KBM-7 (cell line): ENCODE measurements at regions not wholly inside any gene's neighbourhood (a gene's known extent, or its start where the extent isn't known, plus 50 kb on each side); places are given as distances from the start of the nearest gene placed in this dataset.
A peak's percentile ranks its signal among the peaks of the same experiment; 100 is the strongest.

ENCODE experiments used
- DNase-seq: peaks from one replicate; pipeline ENCODE4 v3.0.0-alpha.2; 2015
- in situ Hi-C: fragments of 300-500 bp; cut with MboI; formaldehyde crosslinking; loops from 2 replicates; pipeline ENCODE4 v1.14.3; 2020; ENCODE audit warnings: low sequenced_read_pairs, low pct_unique_long_range_greater_than_20kb, mixed read lengths

DNA sequence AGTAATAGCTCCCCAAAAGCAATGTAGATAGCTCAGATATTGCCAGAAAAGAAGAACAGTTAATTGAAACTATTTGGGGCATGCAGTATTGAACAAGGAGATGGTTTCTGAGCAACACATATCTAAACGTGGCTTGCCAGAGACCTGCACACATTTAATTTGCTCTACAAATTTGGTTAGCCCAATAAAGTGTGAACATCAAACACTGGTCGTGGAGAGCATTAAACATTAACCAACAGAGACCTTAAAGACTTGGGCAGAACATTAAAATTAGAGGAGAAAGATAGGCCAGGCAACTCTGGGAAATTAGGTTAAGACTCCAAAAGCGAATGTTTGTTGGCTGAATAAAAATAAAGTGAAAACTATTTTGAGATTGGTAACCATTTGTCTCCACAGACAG lies 61.6 kb upstream of the ARID5B start:
- in situ Hi-C loops, result no loop called here
- no peak for DNase-seq

GRCh38 chr10:61840403-61840802 lies 61.1 kb upstream of the ARID5B start:
- peak; percentile 23 for DNase-seq
- in situ Hi-C loops, result no loop called here

DNA sequence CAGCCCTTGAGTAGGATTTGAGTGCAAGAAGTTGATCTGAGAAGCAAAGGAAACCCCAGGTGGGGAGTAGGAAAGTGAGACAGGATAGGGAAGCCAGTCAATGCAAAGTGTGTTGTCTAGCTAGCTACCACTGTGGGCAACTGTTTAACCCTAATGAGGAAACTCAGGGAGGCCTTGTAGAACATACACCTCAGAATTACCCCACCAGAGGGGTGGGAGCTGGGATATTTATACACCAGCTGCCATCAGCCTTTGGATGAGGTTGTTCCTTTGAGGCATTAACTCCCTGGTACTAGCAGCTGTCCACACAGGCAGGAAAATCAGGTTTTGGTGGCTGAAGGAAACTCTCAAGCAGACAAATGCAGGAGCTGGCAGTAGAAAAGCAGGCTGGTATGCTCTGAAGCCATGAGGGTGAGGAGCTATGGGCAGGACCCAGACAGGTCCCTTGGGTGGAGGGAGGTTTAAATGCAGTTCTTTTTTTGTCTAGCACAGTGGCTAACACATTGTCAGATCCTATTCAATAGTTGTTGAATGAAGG lies 60.1 kb upstream of the ARID5B start:
- in situ Hi-C loops, result no loop called here
- no peak for DNase-seq

GRCh38 chr10:61842755-61843497 lies 58.6 kb upstream of the ARID5B start:
- no peak for DNase-seq
- in situ Hi-C loops, result no loop called here

DNA sequence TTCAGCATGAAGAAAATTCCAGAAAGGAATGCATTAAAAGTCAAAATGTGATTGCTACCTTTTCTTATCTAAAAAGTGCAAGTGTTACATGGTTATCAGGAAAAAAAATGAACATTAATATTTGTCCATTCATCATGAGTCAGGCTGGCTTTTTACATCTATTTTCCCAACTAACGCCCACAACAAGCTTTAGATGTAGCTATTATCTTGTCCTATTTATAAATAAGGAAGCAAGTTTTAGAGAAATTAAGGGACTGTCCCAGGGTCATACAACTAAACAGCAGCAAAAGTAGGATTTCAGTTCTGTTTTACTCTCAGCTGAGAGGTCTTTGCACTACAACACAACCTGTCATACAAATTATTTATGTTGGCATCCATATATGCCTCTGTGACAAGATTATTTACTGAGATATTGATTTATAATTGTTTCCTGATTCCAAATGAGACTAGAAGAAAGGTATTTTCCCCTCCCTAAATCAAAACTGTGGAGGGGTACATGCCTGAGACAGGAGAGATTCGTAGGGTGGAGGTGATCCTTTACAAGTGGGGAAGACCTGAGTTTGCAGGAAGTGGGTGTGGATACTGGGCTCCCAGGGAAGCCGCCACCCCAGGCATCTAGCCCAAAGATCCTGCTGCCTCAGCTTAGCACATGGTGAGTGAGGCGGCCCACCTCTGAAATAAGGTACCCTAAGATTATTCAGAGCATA lies 57.2 kb upstream of the ARID5B start:
- in situ Hi-C loops, result no loop called here
- DNase-seq, result no peak

DNA sequence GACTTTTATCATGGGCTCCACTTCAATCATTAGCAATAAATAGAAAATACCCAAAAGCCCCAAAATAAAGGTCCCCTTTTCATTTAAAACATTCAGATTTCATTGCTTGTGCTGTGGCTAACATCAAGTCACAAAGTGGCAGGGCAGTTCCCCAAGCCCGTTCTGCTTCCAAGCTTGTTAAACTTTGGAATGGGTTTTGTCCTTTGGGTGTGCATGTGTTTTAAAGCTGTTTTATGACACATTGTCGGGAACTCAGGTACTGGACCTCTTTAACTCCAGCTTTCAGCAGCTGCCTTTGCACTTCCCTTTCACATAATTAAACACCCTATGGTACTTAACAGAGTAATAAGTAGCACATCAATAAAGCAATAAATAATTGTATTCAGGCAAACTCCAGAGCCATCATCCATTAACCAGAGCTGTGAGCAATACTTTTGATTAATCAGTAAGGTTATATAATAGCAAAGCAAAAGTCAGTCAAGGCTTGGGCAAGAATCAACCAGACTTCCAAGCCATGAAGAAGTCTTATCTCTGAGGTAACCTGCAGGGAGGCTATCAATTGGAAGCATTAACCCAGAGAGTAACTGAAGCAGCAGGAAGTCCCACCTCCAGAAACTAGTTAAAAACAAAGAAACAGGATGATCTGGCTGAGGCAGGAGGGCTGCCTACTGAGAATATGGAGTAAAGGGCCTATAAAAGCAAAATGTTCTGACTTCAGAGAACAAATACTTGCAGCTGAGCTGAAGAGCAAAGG lies 56.1 kb upstream of the ARID5B start:
- in situ Hi-C loops, result no loop called here
- no peak for DNase-seq

DNA sequence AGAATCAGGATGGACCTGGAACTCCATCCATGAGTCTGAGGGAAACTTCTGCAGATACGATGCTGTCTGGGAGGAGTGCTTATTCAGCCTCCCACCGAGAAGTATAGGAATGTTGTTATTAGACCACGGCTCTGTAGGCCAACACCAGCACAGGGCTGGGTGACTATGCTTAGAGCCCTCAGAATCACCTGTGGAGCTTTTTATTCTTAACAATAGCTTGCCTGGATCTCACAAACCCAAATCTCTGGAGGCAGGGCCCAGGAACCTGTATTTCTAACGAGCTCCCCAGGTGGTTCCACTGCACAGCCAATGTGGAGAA lies 55.6 kb upstream of the ARID5B start:
- no peak for DNase-seq
- in situ Hi-C loops, result no loop called here

GRCh38 chr10:61846370-61847031 lies 55.0 kb upstream of the ARID5B start:
- DNase-seq, result no peak
- in situ Hi-C loops, result no loop called here

DNA sequence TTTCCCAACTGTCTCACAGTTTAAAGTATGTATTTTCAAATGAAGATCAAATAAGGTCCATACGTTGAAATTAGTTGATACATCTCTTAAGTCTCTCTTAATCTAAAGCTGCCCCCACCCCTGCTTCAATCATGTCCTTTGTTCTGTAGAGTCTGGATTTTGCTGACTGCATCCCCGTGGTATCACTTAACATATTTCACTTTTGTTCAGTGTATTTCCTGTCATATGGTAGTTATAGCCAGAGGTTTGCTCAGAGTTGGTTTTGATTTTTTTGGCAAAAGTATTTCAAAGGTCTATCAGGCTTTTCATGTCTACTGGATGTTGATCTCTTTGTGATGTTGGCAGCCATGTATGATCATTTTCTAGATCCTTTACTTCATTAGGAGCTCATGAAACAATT lies 54.4 kb upstream of the ARID5B start:
- in situ Hi-C loops, result no loop called here
- no peak for DNase-seq

GRCh38 chr10:61847640-61848039 lies 53.9 kb upstream of the ARID5B start:
- DNase-seq, result no peak
- in situ Hi-C loops, result no loop called here

- in situ Hi-C loops, result no loop called here
Measured at GRCh38 chr10:61850376-61850775, 51.1 kb upstream of the ARID5B start.

More at GRCh38 chr10:61850376-61850775, 51.1 kb upstream of the ARID5B start:
- DNase-seq, result no peak
